Keratinocyte (primary cell): ENCODE measurements at regions not wholly inside any gene's neighbourhood (a gene's known extent, or its start where the extent isn't known, plus 50 kb on each side); places are given as distances from the start of the nearest gene placed in this dataset.

Experiments used
- DNase-seq: peaks from one replicate; pipeline ENCODE4 v3.0.0-alpha.2; 2011; ENCODE audit warnings: low read depth, missing footprints, low spot score
- FAIRE-seq: peaks from 2 replicates; lab custom pipeline; 2011; peaks lifted over from hg19 to GRCh38; lab: Jason Lieb, UNC
- H2AFZ ChIP-seq: 2 replicates; pipeline ENCODE4 v1.6.0; 2012; ENCODE audit warnings: low read length, control low read depth, inconsistent platforms; ENCODE audit not compliant: control insufficient read depth
- H3K27ac ChIP-seq: 2 replicates; pipeline ENCODE4 v1.5.1; 2011; ENCODE audit warnings: low read length; ENCODE audit not compliant: control insufficient read depth, insufficient read depth
- H3K27me3 ChIP-seq: 3 replicates; pipeline ENCODE4 v1.6.0; 2011; ENCODE audit warnings: low read length; ENCODE audit not compliant: control insufficient read depth, insufficient read depth; ENCODE audit errors: extremely low read depth
- H3K36me3 ChIP-seq, 2 experiments: 2 replicates in 1 of 2; 3 replicates in 1 of 2; pipeline ENCODE4 v1.5.1; 2011; ENCODE audit warnings: low read length in 2 of 2, mild to moderate bottlenecking in 1 of 2; ENCODE audit not compliant: control insufficient read depth in 2 of 2, insufficient read depth in 2 of 2; ENCODE audit errors: extremely low read depth in 1 of 2
- H3K4me1 ChIP-seq: 3 replicates; pipeline ENCODE4 v1.5.1; 2011; ENCODE audit warnings: low read length; ENCODE audit not compliant: control insufficient read depth, insufficient read depth; ENCODE audit errors: extremely low read depth
- H3K4me2 ChIP-seq: 3 replicates; pipeline ENCODE4 v1.6.0; 2011; ENCODE audit warnings: low read depth, low read length; ENCODE audit not compliant: control insufficient read depth, insufficient read depth; ENCODE audit errors: extremely low read depth
- H3K4me3 ChIP-seq, 3 experiments: fragments of 200-600 bp in 1 of 3; sonication (generic) in 1 of 3; 2 replicates in 2 of 3; 3 replicates in 1 of 3; pipeline ENCODE4 v1.5.1; 2011 to 2016; ENCODE audit warnings: low read length in 3 of 3, mild to moderate bottlenecking in 3 of 3, control low read depth in 2 of 3, inconsistent platforms in 1 of 3, low read depth in 1 of 3, mixed read lengths in 1 of 3, mixed run types in 1 of 3, moderate library complexity in 1 of 3; ENCODE audit not compliant: control insufficient read depth in 2 of 3, insufficient read depth in 2 of 3; ENCODE audit errors: extremely low read depth in 1 of 3
- H3K79me2 ChIP-seq: 2 replicates; pipeline ENCODE4 v1.6.0; 2012; ENCODE audit warnings: low read length; ENCODE audit not compliant: control insufficient read depth, insufficient read depth
- H3K9ac ChIP-seq: 3 replicates; pipeline ENCODE4 v1.6.0; 2011; ENCODE audit warnings: low read length; ENCODE audit not compliant: control insufficient read depth, insufficient read depth; ENCODE audit errors: extremely low read depth
- H3K9me1 ChIP-seq: 3 replicates; pipeline ENCODE4 v1.6.0; 2011; ENCODE audit warnings: low read length; ENCODE audit not compliant: control insufficient read depth, insufficient read depth; ENCODE audit errors: extremely low read depth
- H3K9me3 ChIP-seq: 2 replicates; pipeline ENCODE4 v1.5.1; 2012; ENCODE audit warnings: low read depth, low read length; ENCODE audit not compliant: control insufficient read depth
- H4K20me1 ChIP-seq: 3 replicates; pipeline ENCODE4 v1.6.0; 2011; ENCODE audit warnings: low read length; ENCODE audit not compliant: control insufficient read depth, insufficient read depth; ENCODE audit errors: extremely low read depth
- CTCF ChIP-seq, 3 experiments: IDR thresholded peaks in 1 of 3; conservative IDR thresholded peaks in 1 of 3; optimal IDR thresholded peaks in 1 of 3; 2 replicates in 2 of 3; 3 replicates in 1 of 3; pipeline versions ENCODE3 to v1.5.1; 2011; ENCODE audit warnings: low read length in 3 of 3, mild to moderate bottlenecking in 3 of 3, moderate library complexity in 2 of 3, control low read depth in 1 of 3, inconsistent platforms in 1 of 3; ENCODE audit not compliant: insufficient read depth in 2 of 3; ENCODE audit errors: extremely low read depth in 1 of 3
- EZH2 ChIP-seq: IDR thresholded peaks from one replicate; pipeline ENCODE4 v1.6.1; 2012; ENCODE audit warnings: inconsistent platforms, mild to moderate bottlenecking, low read length, moderate library complexity
- dilution Hi-C: fragments of 300-500 bp; cut with MboI; formaldehyde crosslinking; loops from one replicate; pipeline ENCODE4 v1.7.0; 2020; ENCODE audit warnings: low sequenced_read_pairs; ENCODE audit not compliant: extremely low pct_ligation_motif_present

- no peak for FAIRE-seq
- Histone ChIP-seq H3K27me3 (no peaks in the 10 kb centered on the region), H4K20me1 (no peaks in the 10 kb centered on the region), H3K9ac (no peak overlapping the region), H2AFZ (no peak overlapping the region), H3K4me3 (no peak overlapping the region), H3K36me3 (no peaks in the 10 kb centered on the region), H3K4me1 (no peaks in the 10 kb centered on the region), H3K9me3 (no peaks in the 10 kb centered on the region), H3K79me2 (no peaks in the 10 kb centered on the region), H3K27ac (no peak overlapping the region), H3K4me2 (no peak overlapping the region), H3K9me1 (no peaks in the 10 kb centered on the region)
- no peak for DNase-seq
- dilution Hi-C loops: no loop called here
- TF ChIP-seq CTCF (optimal IDR thresholded peaks at IDR 0.05 in 1 of 3, IDR thresholded peaks at IDR 0.05 in 1 of 3, conservative IDR thresholded peaks at IDR 0.05 in 1 of 3; ENCODE audit: extremely low read depth in 1 of 3, insufficient read depth in 2 of 3, low read length in 3 of 3): no peak
- no peak for TF ChIP-seq EZH2
Measured at GRCh38 chr3:117602058-117602644, 892.6 kb downstream of the TUSC7 start.

GRCh38 chr3:117603097-117603496 lies 893.5 kb downstream of the TUSC7 start:
- FAIRE-seq (no peak), DNase-seq (no peak)
- dilution Hi-C loops: no loop called here
- Histone ChIP-seq H4K20me1 (no peaks in the 10 kb centered on the region), H3K4me2 (no peak overlapping the region), H3K27me3 (no peaks in the 10 kb centered on the region), H3K79me2 (no peaks in the 10 kb centered on the region), H3K9me3 (no peaks in the 10 kb centered on the region), H3K9ac (no peak overlapping the region), H3K36me3 (no peaks in the 10 kb centered on the region), H3K4me3 (no peak overlapping the region), H3K9me1 (no peaks in the 10 kb centered on the region), H3K27ac (no peak overlapping the region), H3K4me1 (no peaks in the 10 kb centered on the region), H2AFZ (no peak overlapping the region)
- TF ChIP-seq CTCF (optimal IDR thresholded peaks at IDR 0.05 in 1 of 3, IDR thresholded peaks at IDR 0.05 in 1 of 3, conservative IDR thresholded peaks at IDR 0.05 in 1 of 3; ENCODE audit: extremely low read depth in 1 of 3, insufficient read depth in 2 of 3, low read length in 3 of 3) (no peak), EZH2 (no peak)
